Peyer's patch (tissue), 4 donors: ENCODE measurements at regions not wholly inside any gene's neighbourhood (a gene's known extent, or its start where the extent isn't known, plus 50 kb on each side); places are given as distances from the start of the nearest gene placed in this dataset.

Experiments used
- CTCF ChIP-seq, 6 experiments: fragments of 450-650 bp in 4 of 6; fragments of 200-600 bp in 2 of 6; sonication (generic) in 1 of 6; IDR thresholded peaks; one replicate each; pipeline ENCODE4 v1.5.1; 2017 to 2019; ENCODE audit warnings: antibody characterized with exemption in 6 of 6, mild to moderate bottlenecking in 3 of 6, moderate library complexity in 1 of 6
- POLR2A ChIP-seq, 2 donors: fragments of 450-650 bp; IDR thresholded peaks; one replicate each; pipeline ENCODE4 v1.5.1; 2017; ENCODE audit warnings: antibody characterized with exemption in 2 of 2, mild to moderate bottlenecking in 2 of 2, moderate library complexity in 2 of 2

GRCh38 chr7:106749165-106749564 lies 88.2 kb upstream of the CCDC71L start:
- TF ChIP-seq CTCF (IDR thresholded peaks at IDR 0.05) = no peak
- TF ChIP-seq POLR2A (IDR thresholded peaks at IDR 0.05) = no peak
